Ovary (tissue), 7 donors: ENCODE measurements at regions not wholly inside any gene's neighbourhood (a gene's known extent, or its start where the extent isn't known, plus 50 kb on each side); places are given as distances from the start of the nearest gene placed in this dataset.

ENCODE experiments used
- DNase-seq, 5 donors: peaks; one replicate each; pipeline ENCODE4 v3.0.0-alpha.2; 2019 to 2020
- H3K27ac ChIP-seq, 2 donors: fragments of 200-600 bp; one replicate each; pipeline versions ENCODE4 v1.5.1 to v1.8.0; 2019 to 2022
- H3K27me3 ChIP-seq: fragments of 200-600 bp; one replicate; pipeline ENCODE4 v1.8.0; 2022
- H3K36me3 ChIP-seq: fragments of 200-600 bp; sonication (generic); one replicate; pipeline ENCODE4 v1.5.1; 2019
- H3K4me1 ChIP-seq: one replicate; pipeline ENCODE4 v1.8.1; 2013; ENCODE audit warnings: mild to moderate bottlenecking, moderate library complexity; ENCODE audit not compliant: insufficient read depth
- H3K4me3 ChIP-seq: fragments of 200-600 bp; sonication (generic); one replicate; pipeline ENCODE4 v1.5.1; 2017
- H3K9me3 ChIP-seq, 2 donors: fragments of 200-600 bp in 1 of 2; sonication (generic) in 1 of 2; one replicate each; pipeline versions ENCODE4 v1.5.1 to v1.8.1; 2013 to 2019; ENCODE audit warnings: mild to moderate bottlenecking in 1 of 2, moderate library complexity in 1 of 2
- CTCF ChIP-seq, 3 donors: fragments of 450-650 bp in 2 of 3; fragments of 200-600 bp in 1 of 3; IDR thresholded peaks; one replicate each; pipeline versions ENCODE4 v1.5.1 to v1.8.0; 2016 to 2022; ENCODE audit warnings: antibody characterized with exemption in 3 of 3, mild to moderate bottlenecking in 1 of 3
- EP300 ChIP-seq: sonication (generic); formaldehyde crosslinking; IDR thresholded peaks from one replicate; pipeline ENCODE4 v1.6.1; 2017; ENCODE audit warnings: antibody characterized with exemption
- POLR2A ChIP-seq: fragments of 450-650 bp; IDR thresholded peaks from one replicate; pipeline ENCODE4 v1.6.1; 2017; ENCODE audit warnings: antibody characterized with exemption, mild to moderate bottlenecking, moderate library complexity
- WGBS, 3 donors: extraction: QIAGEN DNeasy Blood & Tissue Kit in 1 of 3; methylation state at CpG; one replicate each; pipeline versions ENCODE4 v1.1.5 to v1.1.7; 2013 to 2017; 5-methylcytosine and 5-hydroxymethylcytosine counted together
- intact Hi-C, 4 donors: fragments of 100-400 bp; cut with DNase I; formaldehyde crosslinking; loops; one replicate each; pipeline versions ENCODE4 v1.11.0 to v1.15.1; 2022 to 2023
- donor health status: DM: no; HTN: no; CAD: no; lungs with moderate emphysema.
- donor health status: DM: no; HTN: no; CAD: no.
- donor health status: Bipolar disorder and iron deficiency.
- donor health status: DM: no; HTN: no; CAD: no.
- donor health status: DM: yes; HTN: yes; CAD: no.

- Histone ChIP-seq H3K4me1 (no peaks in the 10 kb centered on the region), H3K4me3 (no peak overlapping the region), H3K27me3 (no peaks in the 10 kb centered on the region), H3K9me3 (no peaks in the 10 kb centered on the region), H3K27ac (no peak overlapping the region), H3K36me3 (no peaks in the 10 kb centered on the region)
- no peak for TF ChIP-seq POLR2A
- TF ChIP-seq EP300, result no peak
- no peak for TF ChIP-seq CTCF (IDR thresholded peaks at IDR 0.05)
- 26 to 48% (median 30%) methylated on average over 4 of the region's 4 CpGs for WGBS, 3 donors
- DNase-seq, result no peak
- intact Hi-C loops, result no loop called here
Measured at GRCh38 chr4:27140486-27140885, 279.8 kb downstream of the STIM2 start.

- Histone ChIP-seq H3K36me3 (no peaks in the 10 kb centered on the region), H3K27me3 (no peaks in the 10 kb centered on the region), H3K27ac (no peak overlapping the region), H3K4me1 (no peaks in the 10 kb centered on the region), H3K4me3 (no peak overlapping the region), H3K9me3 (no peaks in the 10 kb centered on the region)
- 69 to 85% (median 85%) methylated on average over 6 of the region's 6 CpGs for WGBS, 3 donors
- DNase-seq, result no peak
- TF ChIP-seq CTCF (IDR thresholded peaks at IDR 0.05) (no peak), EP300 (no peak)
- intact Hi-C loops, result no loop called here
Measured at GRCh38 chr4:27141530-27141929, 280.9 kb downstream of the STIM2 start.

GRCh38 chr4:27142841-27143240, 282.2 kb downstream of the STIM2 start:
- Histone ChIP-seq H3K9me3 (no peaks in the 10 kb centered on the region), H3K27ac (no peak overlapping the region), H3K27me3 (no peaks in the 10 kb centered on the region), H3K4me1 (no peaks in the 10 kb centered on the region), H3K36me3 (no peaks in the 10 kb centered on the region), H3K4me3 (no peak overlapping the region)
- WGBS, 3 donors, result 80 to 87% (median 87%) methylated on average over 2 of the region's 2 CpGs
- TF ChIP-seq EP300 (no peak), POLR2A (no peak), CTCF (IDR thresholded peaks at IDR 0.05) (no peak)
- intact Hi-C loops, result no loop called here
- DNase-seq, result no peak

- Histone ChIP-seq H3K27me3 (no peaks in the 10 kb centered on the region), H3K4me1 (no peaks in the 10 kb centered on the region), H3K27ac (no peak overlapping the region), H3K36me3 (no peaks in the 10 kb centered on the region), H3K4me3 (no peak overlapping the region), H3K9me3 (no peaks in the 10 kb centered on the region)
- no peak for TF ChIP-seq EP300
- no peak for TF ChIP-seq POLR2A
- TF ChIP-seq CTCF (IDR thresholded peaks at IDR 0.05), result no peak
- DNase-seq, result no peak
- intact Hi-C loops, result no loop called here
- WGBS, 3 donors, result 62 to 77% (median 67%) methylated on average over 2 of the region's 2 CpGs
Measured at GRCh38 chr4:27145597-27145996, 285.0 kb downstream of the STIM2 start.
